Stimulated activated CD8-positive, alpha-beta memory T cell treated with anti-CD3 and anti-CD28 coated beads, Interleukin-15, amount 100 ng/mL, for 48 hours (primary cell): ENCODE measurements at regions not wholly inside any gene's neighbourhood (a gene's known extent, or its start where the extent isn't known, plus 50 kb on each side); places are given as distances from the start of the nearest gene placed in this dataset.

ENCODE experiments used
- DNase-seq, 2 donors: peaks; one replicate each; pipeline ENCODE4 v3.0.0-alpha.2; 2020; ENCODE audit warnings: low read depth in 2 of 2

DNA sequence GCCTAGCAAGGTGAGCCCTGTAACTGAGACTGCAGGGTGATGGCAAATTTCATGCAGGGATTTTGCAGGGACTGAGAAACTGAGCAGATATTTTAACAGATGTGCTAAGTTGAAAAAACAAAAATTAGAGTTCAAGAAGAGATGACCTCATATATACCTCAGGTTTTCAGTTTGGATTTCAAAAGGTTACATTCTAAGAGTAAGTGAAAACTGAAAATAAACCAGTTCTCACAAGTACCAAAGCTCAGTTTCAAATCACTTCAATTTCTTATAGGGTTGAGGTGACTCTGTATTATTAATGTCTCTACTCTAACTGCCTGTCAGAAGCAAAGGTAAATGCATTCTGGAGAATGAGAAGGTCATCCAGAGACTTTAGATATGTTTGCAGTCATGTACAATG lies 237.4 kb upstream of the VRK2 start:
- DNase-seq, result no peak

DNA sequence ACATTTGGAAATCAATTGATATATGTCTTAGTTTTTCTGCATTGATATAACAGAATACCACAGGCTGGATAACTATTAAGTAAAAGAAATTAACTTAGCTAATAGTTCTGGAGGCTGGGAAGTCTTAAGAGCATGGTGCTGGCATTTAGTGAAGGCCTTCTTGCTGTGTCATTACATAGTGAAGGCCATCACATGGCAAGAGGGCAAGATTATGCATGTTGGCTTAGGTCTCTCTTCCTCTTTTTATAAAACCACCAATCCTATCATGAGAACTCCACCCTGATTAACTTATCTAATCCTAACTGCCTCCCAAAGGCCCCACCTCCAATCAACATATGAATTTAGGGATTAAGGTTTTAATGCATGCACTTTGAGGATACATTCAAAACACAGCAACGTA lies 225.5 kb upstream of the VRK2 start:
- DNase-seq, result no peak

DNA sequence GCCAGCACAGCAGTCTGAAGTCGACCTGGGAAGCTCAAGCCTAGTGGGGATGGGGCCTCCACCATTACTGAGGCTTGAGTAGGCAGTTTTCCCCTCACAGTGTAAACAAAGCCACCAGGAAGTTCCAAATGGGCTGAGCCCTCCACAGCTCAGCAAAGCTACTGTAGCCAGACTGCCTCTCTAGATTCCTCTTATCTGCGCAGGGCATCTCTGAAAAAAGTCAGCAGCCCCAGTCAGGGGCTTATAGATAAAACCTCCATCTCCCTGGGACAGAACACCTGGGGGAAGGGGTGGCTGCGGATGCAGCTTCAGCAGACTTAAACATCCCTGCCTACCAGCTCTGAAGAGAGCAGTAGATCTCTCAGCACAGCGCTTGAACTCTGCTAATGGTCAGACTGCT lies 218.4 kb upstream of the VRK2 start:
- no peak for DNase-seq

DNA sequence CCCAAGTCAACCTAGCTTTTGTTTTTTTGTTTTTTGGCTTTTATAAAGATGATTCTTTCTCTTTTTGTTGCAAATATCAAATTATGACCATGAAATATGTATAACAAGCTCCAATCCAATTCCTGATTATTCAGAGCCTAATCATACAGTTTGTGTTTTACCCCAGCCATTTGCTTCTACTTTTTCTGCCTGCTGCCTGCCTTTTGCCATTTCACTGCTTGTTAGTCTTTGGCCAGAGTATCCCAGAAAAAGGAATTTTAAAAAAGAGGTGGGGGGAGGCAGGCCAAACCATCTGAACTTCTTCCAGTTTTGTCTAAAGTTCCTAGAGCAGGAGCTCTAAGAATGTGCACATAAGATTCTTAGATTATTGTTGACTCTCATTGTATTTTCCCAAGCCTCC lies 211.9 kb upstream of the VRK2 start:
- DNase-seq, result no peak

DNA sequence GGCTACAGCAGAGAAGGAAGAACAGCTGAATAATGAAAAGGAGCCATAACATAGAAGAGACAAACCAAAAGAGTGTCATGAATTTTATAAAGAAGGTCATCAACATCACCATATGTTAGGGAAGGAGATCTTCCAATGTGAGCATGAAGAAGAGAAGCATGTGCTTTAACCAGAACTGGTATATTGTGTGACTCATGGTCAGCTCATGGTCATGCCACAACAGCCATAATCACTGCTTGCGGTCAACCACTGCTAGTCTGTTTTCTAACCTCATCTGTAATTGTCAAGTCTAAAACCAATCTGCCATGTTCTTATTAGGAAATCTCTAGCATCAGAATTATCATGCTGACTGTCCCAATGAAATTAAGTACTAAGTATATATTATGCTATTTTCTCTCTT lies 204.1 kb upstream of the VRK2 start:
- no peak for DNase-seq

DNA sequence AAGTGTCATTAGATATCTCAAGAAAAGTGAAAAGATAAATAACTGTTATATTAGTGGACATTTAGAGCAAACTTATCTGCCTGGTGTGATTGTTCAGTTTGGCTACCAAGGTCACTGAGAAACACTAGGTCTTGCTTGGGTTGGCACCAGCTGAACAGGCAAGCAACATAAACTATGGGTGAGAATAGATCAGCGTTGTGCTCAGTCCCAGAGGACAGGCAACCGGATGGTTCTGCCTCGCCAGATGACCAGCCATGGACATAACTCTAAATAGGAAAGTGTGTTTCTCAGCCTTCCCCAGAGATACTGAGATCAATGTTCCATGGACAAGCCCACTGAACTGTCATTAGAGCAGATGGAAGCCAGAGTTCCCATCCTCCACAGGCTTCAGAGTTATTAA lies 203.4 kb upstream of the VRK2 start:
- DNase-seq, result no peak

DNA sequence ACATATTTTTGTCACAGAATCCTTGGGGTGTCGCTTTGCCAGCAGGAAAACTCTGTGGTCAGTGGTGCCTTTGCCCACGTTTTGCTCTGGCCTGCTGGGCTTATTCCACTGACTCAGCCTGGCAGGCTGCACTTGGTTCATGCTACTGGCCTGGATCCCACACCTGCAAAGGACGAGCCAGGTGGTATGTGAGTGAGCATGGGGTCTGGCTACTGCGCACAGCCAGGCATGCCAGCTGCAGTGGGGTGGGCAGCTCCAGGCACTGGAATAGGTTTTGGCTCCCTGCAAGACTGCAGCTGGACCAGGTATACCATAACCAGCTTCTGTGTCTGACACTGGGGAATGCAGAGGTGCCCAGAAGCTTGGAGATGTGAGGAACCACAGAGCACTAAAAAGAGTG lies 197.9 kb upstream of the VRK2 start:
- DNase-seq, result no peak

DNA sequence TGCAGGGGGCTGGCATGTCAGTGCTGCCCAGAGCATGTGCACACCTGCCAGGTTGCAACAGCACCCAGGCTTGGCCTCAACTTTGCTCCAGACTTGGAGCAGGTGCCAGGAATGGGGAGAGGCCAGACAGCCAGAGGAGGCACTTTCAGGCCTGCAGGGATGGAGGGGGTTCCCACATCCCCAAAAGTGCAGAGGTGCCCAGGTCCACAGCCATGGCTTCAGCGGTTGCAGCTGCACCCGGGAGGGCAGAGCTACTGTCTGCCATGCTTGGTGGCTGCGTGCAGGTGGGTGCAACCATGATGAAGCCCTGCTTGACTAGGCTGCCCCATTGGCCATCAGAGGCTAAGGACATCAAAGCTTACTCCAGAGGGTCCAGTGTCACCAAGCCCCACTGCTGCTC lies 196.8 kb upstream of the VRK2 start:
- DNase-seq, result no peak

DNA sequence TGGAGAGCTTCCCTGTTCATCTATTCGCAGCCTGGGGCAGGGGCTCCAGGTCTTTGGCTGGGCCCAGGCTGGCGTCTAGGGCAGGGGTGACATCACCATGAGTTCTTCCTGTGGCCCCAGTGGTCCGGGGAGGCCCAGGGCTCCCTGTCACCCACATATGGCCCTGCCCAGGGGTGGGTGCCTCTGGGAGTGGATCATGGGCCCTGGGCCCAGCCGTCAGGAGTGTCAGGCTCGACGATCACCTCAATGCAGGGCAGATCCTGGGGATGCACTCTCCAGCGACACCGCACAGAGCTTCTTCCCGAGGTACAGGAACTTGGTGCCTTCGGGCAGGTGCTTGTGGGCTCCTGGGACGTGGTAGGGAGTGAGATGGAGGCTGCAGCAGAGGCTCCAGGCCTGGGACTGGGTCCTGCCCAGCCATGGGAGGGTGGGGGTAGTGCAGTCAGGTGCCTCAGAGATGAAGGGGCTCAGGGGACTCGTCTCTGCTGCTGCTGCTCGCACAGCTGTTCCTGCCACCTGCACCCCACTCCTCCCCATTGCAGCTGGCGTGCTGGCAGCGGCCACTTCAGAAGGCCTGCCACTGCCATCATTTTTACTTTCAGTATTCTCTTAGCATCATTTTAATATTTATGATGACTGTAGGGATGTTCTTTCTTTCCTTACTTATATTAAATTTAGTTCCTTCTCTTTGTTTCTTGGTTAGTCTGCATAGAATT lies 196.0 kb upstream of the VRK2 start:
- DNase-seq, result no peak

DNA sequence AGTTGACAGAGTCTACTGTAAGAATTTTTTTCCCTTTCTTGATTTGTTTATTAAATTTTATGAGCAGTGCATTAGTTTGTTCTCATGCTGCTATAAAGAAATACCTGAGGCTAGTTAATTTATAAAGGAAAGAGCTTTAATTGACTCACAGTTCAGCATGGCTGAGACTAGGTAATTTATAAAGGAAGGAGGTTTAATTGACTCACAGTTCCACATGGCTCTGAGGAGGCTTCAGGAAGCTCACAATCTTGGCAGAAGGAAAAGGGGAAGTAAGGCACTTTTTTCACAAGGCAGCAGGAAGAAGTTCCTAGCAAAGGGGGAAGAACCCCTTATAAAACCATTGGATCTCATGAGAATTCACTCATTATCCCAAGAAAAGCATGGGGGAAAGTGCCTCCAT lies 191.4 kb upstream of the VRK2 start:
- DNase-seq, result no peak

DNA sequence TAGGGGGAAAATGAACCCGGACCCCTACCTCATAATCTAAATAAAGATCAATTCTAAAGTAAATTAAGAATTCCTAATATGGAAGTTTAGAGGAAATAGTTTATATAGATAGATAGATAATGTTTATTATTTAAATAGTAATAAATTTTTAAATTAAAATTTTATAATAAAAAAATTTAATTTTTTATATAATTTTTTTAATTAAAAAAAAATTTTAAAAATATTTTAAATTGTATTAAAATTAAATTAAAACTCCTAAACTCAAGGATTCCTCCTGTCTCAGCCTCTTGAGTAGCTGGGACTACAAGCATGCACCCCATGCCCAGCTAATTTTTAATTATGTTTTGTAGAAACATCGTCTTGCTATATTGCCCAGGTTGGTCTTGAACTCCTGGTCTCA lies 186.9 kb upstream of the VRK2 start:
- no peak for DNase-seq

DNA sequence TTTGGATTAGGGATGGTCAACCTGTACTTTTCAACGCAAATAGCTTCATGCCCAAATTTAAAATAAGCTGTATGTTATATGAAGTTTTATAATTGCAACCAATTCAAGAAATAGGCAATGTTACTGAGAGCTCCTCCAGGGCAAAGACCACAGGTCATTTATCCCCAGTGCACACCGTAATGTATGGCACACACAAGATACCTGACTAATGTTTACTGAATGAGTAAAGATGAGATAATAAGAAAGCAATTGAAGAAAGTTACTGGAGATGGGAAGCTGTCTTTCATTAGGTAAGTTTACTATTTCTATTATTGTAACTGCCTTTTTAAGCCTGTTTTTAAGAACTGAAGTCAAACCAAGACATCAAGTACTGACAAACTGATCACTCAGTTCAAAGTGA lies 184.5 kb upstream of the VRK2 start:
- no peak for DNase-seq

DNA sequence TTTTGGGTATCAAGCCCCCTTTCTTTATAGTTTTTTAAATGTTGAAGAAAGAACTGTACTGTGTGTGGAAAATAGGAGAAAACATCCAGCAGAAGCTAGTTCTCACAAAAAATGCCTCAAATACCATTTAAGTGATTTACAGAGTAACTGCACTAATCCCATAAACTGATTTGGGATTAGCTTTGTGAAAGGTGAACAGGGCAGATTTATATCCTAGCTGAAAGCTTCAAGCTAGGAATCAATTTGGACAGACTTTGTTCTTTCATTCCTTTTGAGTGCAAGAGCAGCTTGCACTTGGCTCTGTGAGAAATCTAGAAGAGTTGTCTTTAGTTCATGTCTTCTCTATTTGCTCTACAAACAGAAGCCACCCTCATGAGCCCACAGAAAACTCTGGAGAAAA lies 183.9 kb upstream of the VRK2 start:
- no peak for DNase-seq

DNA sequence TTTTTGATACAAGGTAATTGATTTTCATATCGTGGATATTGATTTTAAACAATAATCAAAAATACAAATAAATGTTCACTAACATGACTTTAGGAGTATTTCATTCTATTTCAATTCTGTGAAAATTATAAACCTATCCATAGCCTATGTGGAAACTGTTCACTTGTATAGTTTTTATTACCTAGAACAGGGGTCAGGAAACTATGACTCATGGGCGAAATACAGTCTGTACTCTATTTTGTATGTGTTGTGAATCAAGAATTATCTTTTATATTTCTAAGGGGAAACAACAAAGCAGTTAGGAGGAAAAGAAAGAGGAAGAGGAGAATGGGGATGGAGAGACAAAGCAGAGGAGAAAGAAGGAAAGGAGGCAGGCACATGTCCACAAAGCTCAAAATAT lies 181.7 kb upstream of the VRK2 start:
- no peak for DNase-seq

DNA sequence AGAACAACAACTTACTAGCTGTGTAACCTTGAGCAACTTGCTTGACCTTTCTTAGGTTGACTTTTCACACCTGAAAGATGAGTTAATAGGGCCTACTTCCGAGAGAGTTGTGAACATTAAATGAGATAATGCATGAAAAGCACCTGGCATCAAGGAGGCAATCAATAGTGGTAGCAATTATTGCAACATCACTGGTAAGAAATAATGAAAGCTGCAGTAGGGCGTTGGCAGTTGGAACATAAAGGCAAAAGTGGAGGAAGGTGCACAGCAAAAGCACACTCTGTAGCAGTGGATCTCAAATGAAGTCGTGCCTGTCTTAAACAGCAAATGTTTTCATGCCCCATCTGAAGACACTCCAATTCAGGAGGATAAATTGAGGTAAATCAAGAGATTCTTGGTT lies 178.9 kb upstream of the VRK2 start:
- DNase-seq, result no peak

DNA sequence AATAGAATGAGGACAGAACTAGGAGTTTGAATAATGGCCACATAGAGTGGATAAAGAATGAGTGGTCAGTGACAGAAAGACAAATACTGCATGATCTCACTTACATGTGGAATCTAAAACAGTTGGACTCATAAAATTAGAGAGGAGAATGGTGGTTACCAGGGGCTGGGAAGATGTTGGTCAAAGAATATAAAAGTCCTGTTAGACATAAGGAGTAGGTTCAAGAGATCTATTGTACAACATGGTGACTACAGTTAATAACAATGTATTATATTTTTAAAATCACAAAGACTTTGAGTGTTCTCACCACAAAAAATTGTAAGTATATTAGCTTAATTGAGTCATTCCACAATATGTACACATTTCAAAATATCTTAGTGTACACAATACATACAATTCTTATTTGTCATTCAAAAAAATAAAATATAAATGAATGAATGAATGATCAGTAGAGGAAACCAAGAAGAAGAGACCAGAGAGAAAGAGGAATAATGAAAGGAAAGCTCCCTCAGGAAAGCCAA lies 177.9 kb upstream of the VRK2 start:
- no peak for DNase-seq

DNA sequence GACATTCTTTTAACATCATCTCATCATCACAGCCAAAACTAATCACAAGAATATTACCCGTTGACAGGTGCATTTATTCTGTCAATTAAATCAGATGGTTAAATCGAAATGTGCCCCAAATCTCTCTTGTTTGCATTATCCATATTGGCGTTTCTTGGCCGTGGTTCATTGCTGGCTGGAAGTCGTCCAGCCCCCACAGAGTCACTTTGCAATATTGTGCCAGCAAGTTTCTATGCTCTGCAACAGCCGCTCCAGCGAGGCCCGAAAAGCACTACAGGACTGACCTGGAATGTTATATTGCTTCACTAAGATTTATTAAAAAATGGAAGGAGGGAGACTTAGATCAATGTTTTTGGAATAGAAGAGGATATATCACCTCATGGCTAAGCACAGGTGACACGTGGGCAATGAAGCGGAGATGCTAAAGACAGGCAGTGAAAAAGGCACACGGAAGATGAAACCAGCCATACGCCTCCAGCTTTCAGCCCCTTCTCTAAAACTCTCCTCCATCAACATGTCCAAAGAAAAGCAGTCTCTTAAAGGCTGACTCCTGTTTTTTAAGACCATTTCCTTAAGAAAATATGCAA lies 176.8 kb upstream of the VRK2 start:
- no peak for DNase-seq

DNA sequence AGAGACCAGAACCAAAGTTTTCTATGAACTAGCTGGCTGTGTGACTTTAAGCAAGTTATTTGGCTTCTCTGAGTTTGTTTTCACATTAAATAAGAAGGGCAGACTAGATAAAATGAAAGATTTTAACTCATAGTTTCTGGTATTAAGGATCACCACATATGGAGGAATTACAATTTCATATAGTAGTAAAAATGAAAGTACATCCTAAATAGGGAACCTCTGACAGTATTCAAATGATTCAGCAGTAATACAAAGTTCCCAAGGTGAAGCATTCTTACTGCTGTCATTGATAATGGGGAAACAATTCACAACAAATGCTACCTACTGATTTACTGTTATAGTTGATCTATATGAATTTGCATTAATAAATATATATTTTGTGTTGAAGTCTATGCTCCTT lies 170.3 kb upstream of the VRK2 start:
- DNase-seq, result no peak

DNA sequence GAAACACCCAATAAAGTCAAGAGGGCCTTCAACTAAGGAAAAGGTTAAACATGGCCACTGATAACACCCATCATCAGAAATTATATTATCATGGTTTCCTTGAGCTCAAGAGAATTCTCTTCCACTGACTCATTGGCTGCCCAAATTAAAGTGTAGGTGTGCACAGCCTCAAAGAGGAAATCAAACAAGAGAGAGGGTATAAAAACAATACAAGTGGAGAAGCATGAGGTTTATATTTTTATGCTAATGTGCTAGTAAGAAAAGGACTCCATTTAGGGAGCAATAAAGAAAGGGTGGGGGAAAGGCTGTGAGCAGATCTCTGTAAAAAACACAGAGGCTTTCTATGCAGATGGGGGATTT lies 168.8 kb upstream of the VRK2 start:
- DNase-seq, result no peak

DNA sequence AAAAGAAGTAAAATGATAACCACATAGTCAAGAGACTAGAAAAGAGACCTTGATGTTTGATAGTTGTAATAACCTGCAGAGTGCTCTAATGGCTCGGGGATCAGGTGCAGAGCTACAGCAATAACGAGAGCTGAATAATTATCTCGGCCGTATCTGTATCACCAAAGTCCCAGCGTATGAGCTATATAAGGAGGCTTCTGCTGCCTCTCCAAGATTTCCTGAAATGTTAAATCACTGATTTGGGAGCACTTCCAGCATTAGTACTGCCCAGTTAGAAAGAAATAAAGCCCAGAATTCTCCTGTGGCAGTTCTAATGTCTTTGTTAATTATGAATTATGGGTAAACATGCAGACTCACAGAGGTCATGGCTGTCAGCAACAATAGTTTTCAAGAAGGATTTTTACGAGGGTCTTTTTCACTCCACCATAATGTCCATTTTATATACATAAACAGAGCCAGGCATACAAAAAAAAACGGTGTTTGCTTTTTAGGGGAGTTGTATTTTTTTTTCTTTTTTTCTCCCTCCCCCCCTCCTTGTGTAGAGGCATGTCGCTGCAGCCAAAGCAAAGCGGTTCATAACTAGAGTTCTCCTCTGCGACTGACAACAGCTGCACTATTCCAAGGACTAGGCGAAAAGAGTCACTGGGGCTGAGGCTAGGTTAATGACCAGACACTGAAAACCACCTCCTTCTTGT lies 168.3 kb upstream of the VRK2 start:
- DNase-seq, result no peak

DNA sequence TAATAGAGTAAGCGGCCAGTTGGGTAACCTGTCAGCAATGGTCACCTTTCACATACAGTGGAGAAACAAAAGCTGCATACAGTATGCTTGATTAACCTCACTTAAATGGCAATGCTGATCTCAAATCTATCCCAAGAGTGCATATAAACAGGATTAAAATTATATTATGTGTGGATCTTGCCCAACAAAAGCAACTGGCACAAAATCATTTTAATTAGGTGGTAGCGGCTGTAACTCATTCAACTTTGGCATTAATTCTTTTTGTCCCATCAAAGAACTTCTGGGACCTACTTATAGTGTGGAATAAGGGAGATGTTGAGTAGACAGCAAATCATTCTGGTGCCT lies 167.8 kb upstream of the VRK2 start:
- no peak for DNase-seq

DNA sequence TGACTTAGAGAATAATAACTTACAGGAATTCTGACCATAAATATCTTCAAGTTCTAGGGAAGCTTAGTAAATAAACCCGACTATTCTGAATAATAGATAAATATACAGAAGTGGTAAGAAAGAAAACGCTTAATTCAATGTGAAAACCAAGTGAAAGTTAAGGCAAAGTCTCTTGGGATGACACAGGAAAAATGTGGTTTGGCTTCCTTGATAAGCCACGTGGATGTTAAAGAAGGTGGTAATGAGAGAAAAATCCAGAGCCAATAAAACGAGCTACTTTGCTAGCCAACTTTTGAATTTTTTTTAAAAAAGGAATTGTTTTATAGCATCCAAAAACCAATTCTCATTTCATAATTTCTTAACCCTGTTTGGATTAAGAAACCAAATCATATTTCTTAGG lies 166.2 kb upstream of the VRK2 start:
- DNase-seq, result no peak

DNA sequence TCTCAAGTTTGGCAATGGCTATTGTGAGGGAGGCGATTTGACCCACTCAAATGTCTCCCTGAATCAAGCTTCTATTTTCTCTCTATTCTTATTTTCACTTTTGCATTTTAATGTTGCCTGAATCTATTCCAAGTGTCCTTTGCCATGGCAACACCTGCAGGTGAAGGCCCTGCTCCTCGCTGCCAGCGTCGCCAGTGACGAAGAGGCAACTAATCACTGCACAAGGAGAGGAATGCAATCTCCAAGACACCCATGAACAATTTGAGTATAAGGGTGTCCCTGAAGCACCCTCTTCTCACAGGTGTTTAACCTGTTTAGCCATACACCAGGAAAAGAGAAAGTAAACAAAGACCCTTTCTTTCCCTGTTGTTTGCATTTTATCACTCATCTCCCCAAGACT lies 165.6 kb upstream of the VRK2 start:
- no peak for DNase-seq
